K562 (cell line): ENCODE measurements at regions not wholly inside any gene's neighbourhood (a gene's known extent, or its start where the extent isn't known, plus 50 kb on each side); places are given as distances from the start of the nearest gene placed in this dataset.

Experiments used
- ATAC-seq: fragments of 200-7000 bp; cut with Tn5 transposase; 3 replicates; pipeline ENCODE4 v1.9.1; 2020; ENCODE audit warnings: moderate library complexity
- BruUV-seq: library from RNA; stranded (reverse); fragments of 400-500 nt; replicated peaks from 2 replicates; lab custom pipeline; 2021; lab: Mats Ljungman, UMichigan
- CTCF ChIA-PET: fragments of 300-600 bp; formaldehyde crosslinking; extraction: SDS; loops from one replicate; lab custom pipeline; 2021; ENCODE audit warnings: low intra/inter-chr PET ratio; lab: Yijun Ruan, JAX
- POLR2A ChIA-PET: fragments of 300-600, 350-650 bp; sonication (Branson Sonifier 250); formaldehyde crosslinking; extraction: SDS; loops from one replicate; lab custom pipeline; 2021; ENCODE audit warnings: antibody characterized with exemption, inconsistent platforms; lab: Yijun Ruan, JAX
- DNase-seq, 4 experiments: peaks; one replicate each; pipeline versions ENCODE4 v3.0.0 to v3.0.0-alpha.2; 2011 to 2018; ENCODE audit warnings: low spot score in 3 of 4, mixed read lengths in 3 of 4; ENCODE audit errors: extremely low read depth in 1 of 4
- FAIRE-seq: peaks from 2 replicates; lab custom pipeline; 2011; peaks lifted over from hg19 to GRCh38; lab: Jason Lieb, UNC
- H2AFZ ChIP-seq: 2 replicates; pipeline ENCODE4 v1.6.0; 2011; ENCODE audit warnings: low read depth, low read length, control low read depth, inconsistent platforms
- H3K27ac ChIP-seq: fragments of 200-600 bp; 3 replicates; pipeline ENCODE4 v1.8.0; 2011; ENCODE audit warnings: low read depth, mild to moderate bottlenecking, control low read depth, inconsistent platforms, low read length, moderate library complexity, mixed read lengths; ENCODE audit errors: extremely low read depth
- H3K27me3 ChIP-seq, 2 experiments: fragments of 300-600 bp in 1 of 2; 2 replicates in 1 of 2; 3 replicates in 1 of 2; pipeline versions ENCODE4 v1.6.0 to v1.8.0; 2011; ENCODE audit warnings: inconsistent platforms in 2 of 2, low read length in 2 of 2, mild to moderate bottlenecking in 1 of 2, mixed read lengths in 1 of 2, moderate library complexity in 1 of 2; ENCODE audit not compliant: control insufficient read depth in 2 of 2, insufficient read depth in 2 of 2
- H3K36me3 ChIP-seq: fragments of 300-600 bp; 3 replicates; pipeline ENCODE4 v1.8.0; 2011; ENCODE audit warnings: mild to moderate bottlenecking, low read length, inconsistent platforms; ENCODE audit not compliant: control insufficient read depth, insufficient read depth
- H3K4me1 ChIP-seq, 2 experiments: fragments of 200-600 bp in 1 of 2; replicated peaks in 1 of 2; 2 replicates in 1 of 2; 3 replicates in 1 of 2; pipeline versions ENCODE4 v1.5.1 to v1.8.0; 2011; ENCODE audit warnings: inconsistent platforms in 2 of 2, low read length in 2 of 2, mild to moderate bottlenecking in 1 of 2, mixed read lengths in 1 of 2, moderate library complexity in 1 of 2; ENCODE audit not compliant: control insufficient read depth in 2 of 2, insufficient read depth in 2 of 2
- H3K4me2 ChIP-seq: 2 replicates; pipeline ENCODE4 v1.6.1; 2011; ENCODE audit warnings: low read length, control low read depth, inconsistent platforms, mixed read lengths; ENCODE audit not compliant: insufficient read depth
- H3K4me3 ChIP-seq: fragments of 200-600 bp; sonication (generic), shearing (Covaris generic); 2 replicates; pipeline ENCODE4 v1.5.1; 2016; ENCODE audit warnings: control low read depth, inconsistent platforms
- H3K79me2 ChIP-seq: fragments of 200-600 bp; 3 replicates; pipeline ENCODE4 v1.8.0; 2011; ENCODE audit warnings: low read length, inconsistent platforms; ENCODE audit not compliant: control insufficient read depth, insufficient read depth
- H3K9ac ChIP-seq, 2 experiments: 2 replicates each; pipeline versions ENCODE4 v1.6.0 to v1.6.1; 2011; ENCODE audit warnings: low read depth in 2 of 2, low read length in 2 of 2, control low read depth in 1 of 2, inconsistent platforms in 1 of 2, mild to moderate bottlenecking in 1 of 2, mixed read lengths in 1 of 2; ENCODE audit not compliant: insufficient read depth in 1 of 2
- H3K9me1 ChIP-seq: one replicate; pipeline ENCODE4 v1.6.0; 2011; ENCODE audit warnings: inconsistent platforms, mild to moderate bottlenecking, low read length, moderate library complexity; ENCODE audit not compliant: control insufficient read depth, insufficient read depth
- H3K9me3 ChIP-seq: replicated peaks from 2 replicates; pipeline ENCODE4 v1.5.1; 2011; ENCODE audit warnings: low read depth, low read length, inconsistent platforms; ENCODE audit not compliant: control insufficient read depth, insufficient read depth
- H4K20me1 ChIP-seq: replicated peaks from 2 replicates; pipeline ENCODE4 v1.6.1; 2011; ENCODE audit warnings: low read length, inconsistent platforms, mixed read lengths; ENCODE audit not compliant: control insufficient read depth, insufficient read depth
- AFF4 ChIP-seq: sonication (generic); formaldehyde crosslinking; IDR thresholded peaks from 2 replicates; pipeline ENCODE4 v1.8.0; 2023; ENCODE audit warnings: mild to moderate bottlenecking, missing genetic modification reagents
- ARID3A ChIP-seq: IDR thresholded peaks from 2 replicates; pipeline ENCODE4 v1.6.1; 2012; ENCODE audit warnings: low read depth, low read length, improper control_type of control experiment, borderline replicate concordance
- BCLAF1 ChIP-seq, 2 experiments: fragments of 450-650 bp in 1 of 2; IDR thresholded peaks; 2 replicates each; pipeline ENCODE4 v1.6.1; 2011 to 2017; ENCODE audit warnings: low read depth in 2 of 2, antibody characterized with exemption in 1 of 2, borderline replicate concordance in 1 of 2, low read length in 1 of 2, mild to moderate bottlenecking in 1 of 2, mixed read lengths in 1 of 2; ENCODE audit not compliant: control insufficient read depth in 1 of 2
- CTCFL ChIP-seq: IDR thresholded peaks from 2 replicates; pipeline ENCODE4 v1.6.1; 2011; ENCODE audit warnings: borderline replicate concordance, low read depth, mild to moderate bottlenecking, moderate library complexity, low read length; ENCODE audit not compliant: insufficient read depth, poor library complexity, severe bottlenecking
- FOXP1 ChIP-seq: sonication (generic); formaldehyde crosslinking; IDR thresholded peaks from 2 replicates; pipeline ENCODE4 v1.8.0; 2022; ENCODE audit warnings: mild to moderate bottlenecking, missing genetic modification reagents
- HMG20B ChIP-seq: fragments of 250-450 bp; sonication (Bioruptor Pico); IDR thresholded peaks from 2 replicates; pipeline ENCODE4 v1.5.0; 2021; ENCODE audit warnings: mild to moderate bottlenecking
- TAL1 ChIP-seq: fragments of 450-650 bp; IDR thresholded peaks from 2 replicates; pipeline ENCODE4 v1.6.1; 2016; ENCODE audit warnings: mild to moderate bottlenecking
- THAP7 ChIP-seq: fragments of 250-450 bp; sonication (Bioruptor Pico); IDR thresholded peaks from 2 replicates; pipeline ENCODE4 v1.5.0; 2021
- ZC3H8 ChIP-seq: fragments of 450-650 bp; IDR thresholded peaks from 2 replicates; pipeline ENCODE4 v1.6.1; 2017
- WGBS: fragments of 100-300 bp; shearing (Covaris generic); methylation state at CpG from one replicate; pipeline ENCODE4 v1.1.6; 2016; ENCODE audit warnings: low coverage, mixed read lengths; ENCODE audit not compliant: insufficient coverage; ENCODE audit errors: missing lambda C conversion rate; 5-methylcytosine and 5-hydroxymethylcytosine counted together
- in situ Hi-C: fragments of 300-500 bp; cut with MboI; formaldehyde crosslinking; loops from 4 replicates; pipeline ENCODE4 v1.15.0; 2018; ENCODE audit warnings: inconsistent platforms, mixed read lengths
- intact Hi-C: fragments of 100-400 bp; cut with micrococcal nuclease; formaldehyde crosslinking; loops from 2 replicates; pipeline ENCODE4 v1.14.2; 2022

GRCh38 chr3:178174201-178174915 lies 361.9 kb upstream of the KCNMB2 start:
- Histone ChIP-seq H4K20me1 (no peaks in the 10 kb centered on the region), H3K4me1 (peaks cover 0 to 9% of the 10 kb centered on the region in 2 experiments; a peak in 3 of 5 replicates), H3K4me2 (no peak overlapping the region), H2AFZ (peak overlapping the region; percentile 59), H3K9me3 (no peaks in the 10 kb centered on the region), H3K27ac (no peak overlapping the region), H3K36me3 (no peaks in the 10 kb centered on the region), H3K79me2 (no peaks in the 10 kb centered on the region), H3K27me3 (no peaks in the 10 kb centered on the region), H3K4me3 (no peak overlapping the region), H3K9me1 (no peaks in the 10 kb centered on the region), H3K9ac (no peak overlapping the region)
- ChIA-PET POLR2A (no interaction called here), CTCF (no interaction called here)
- no peak for DNase-seq
- in situ Hi-C loops = no loop called here
- peak; percentile 54 for FAIRE-seq
- intact Hi-C loops = no loop called here
- ATAC-seq = no peak
- 17% methylated on average over 2 of the region's 2 CpGs for WGBS
- no TSS peak for BruUV-seq
- no peak for TF ChIP-seq TAL1
- no peak for TF ChIP-seq AFF4
- TF ChIP-seq CTCFL = no peak
- no peak for TF ChIP-seq THAP7 (CRISPR knock-in tag)
- no peak for TF ChIP-seq FOXP1 (CRISPR knock-in tag)
- no peak for TF ChIP-seq HMG20B (CRISPR knock-in tag)
- TF ChIP-seq ZC3H8 = no peak
- no peak for TF ChIP-seq ARID3A
- no peak for TF ChIP-seq BCLAF1 (IDR thresholded peaks at IDR 0.05; ENCODE audit: borderline replicate concordance in 1 of 2, control insufficient read depth in 1 of 2, low read depth in 2 of 2, low read length in 1 of 2)
